ENCODE measurements at regions not wholly inside any gene's neighbourhood (a gene's known extent, or its start where the extent isn't known, plus 50 kb on each side); places are given as distances from the start of the nearest gene placed in this dataset.

DNA sequence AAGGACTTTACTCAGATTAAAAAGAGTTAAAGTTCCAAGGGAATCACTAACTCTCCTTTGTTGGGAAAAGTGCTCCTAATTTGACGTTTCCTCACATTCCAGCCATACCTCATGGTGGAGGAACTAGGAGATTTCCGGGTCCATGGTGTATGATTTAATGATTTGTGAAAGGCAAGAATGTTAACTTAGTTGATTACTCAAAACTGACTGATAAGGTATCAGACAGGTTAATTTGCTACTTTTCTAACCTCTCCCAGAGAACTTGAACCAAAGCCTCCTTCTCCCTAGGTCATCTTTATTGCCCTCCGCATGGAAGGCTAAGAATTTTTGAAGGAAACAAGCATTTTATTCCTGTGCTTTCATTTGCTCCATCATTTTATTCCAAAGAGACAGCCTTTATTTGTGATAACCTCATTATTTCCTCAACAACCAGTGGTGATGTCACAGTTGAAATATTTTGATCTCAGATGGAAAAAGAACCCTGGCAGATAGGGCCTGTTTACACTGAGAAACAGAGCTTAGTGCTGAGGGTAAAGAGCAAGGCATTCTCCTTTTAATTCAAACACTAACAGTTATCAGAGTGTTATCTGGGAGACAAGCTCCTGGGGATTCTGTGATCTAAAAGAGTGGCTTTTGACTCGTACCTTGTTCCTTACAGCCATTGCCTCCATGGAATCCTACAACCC is 57.4 kb upstream of the BMP2 start:
- Histone ChIP-seq H3K36me3 (ENCODE audit: control insufficient read depth, insufficient read depth, low read length) (no peaks in the 10 kb centered on the region), H3K4me3 (ENCODE audit: low read length) (no peak overlapping the region), H3K4me1 (ENCODE audit: control insufficient read depth, insufficient read depth, low read length) (peaks cover 8% of the 10 kb centered on the region), H3K9me3 (ENCODE audit: control insufficient read depth, insufficient read depth, low read length) (no peaks in the 10 kb centered on the region), H3K27me3 (ENCODE audit: control insufficient read depth, insufficient read depth, low read length) (no peaks in the 10 kb centered on the region), H3K27ac (ENCODE audit: low read length) (no peak overlapping the region)
- intact Hi-C loops (cut with micrococcal nuclease), result no loop called here
- no peak overlapping the region for H3K4me3 Mint-ChIP-seq
- ATAC-seq (no peak), DNase-seq (no peak)
- TF ChIP-seq, protein P1, sequence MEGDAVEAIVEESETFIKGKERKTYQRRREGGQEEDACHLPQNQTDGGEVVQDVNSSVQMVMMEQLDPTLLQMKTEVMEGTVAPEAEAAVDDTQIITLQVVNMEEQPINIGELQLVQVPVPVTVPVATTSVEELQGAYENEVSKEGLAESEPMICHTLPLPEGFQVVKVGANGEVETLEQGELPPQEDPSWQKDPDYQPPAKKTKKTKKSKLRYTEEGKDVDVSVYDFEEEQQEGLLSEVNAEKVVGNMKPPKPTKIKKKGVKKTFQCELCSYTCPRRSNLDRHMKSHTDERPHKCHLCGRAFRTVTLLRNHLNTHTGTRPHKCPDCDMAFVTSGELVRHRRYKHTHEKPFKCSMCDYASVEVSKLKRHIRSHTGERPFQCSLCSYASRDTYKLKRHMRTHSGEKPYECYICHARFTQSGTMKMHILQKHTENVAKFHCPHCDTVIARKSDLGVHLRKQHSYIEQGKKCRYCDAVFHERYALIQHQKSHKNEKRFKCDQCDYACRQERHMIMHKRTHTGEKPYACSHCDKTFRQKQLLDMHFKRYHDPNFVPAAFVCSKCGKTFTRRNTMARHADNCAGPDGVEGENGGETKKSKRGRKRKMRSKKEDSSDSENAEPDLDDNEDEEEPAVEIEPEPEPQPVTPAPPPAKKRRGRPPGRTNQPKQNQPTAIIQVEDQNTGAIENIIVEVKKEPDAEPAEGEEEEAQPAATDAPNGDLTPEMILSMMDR (IDR thresholded peaks at IDR 0.05), result no peak
- 83% methylated on average over 2 of the region's 4 CpGs for whole genome bisulfite sequencing (ENCODE audit: insufficient coverage)
- no peaks in the 10 kb centered on the region for H3K36me3 Mint-ChIP-seq
- H3K4me1 Mint-ChIP-seq, result peaks cover 13 to 14% of the 10 kb centered on the region in 2 donors
- H3K9me3 Mint-ChIP-seq, result no peaks in the 10 kb centered on the region
- peaks cover 0 to 3% of the 10 kb centered on the region in 2 donors for H3K27me3 Mint-ChIP-seq (ENCODE audit: low read depth in 2 of 2)
- no peak overlapping the region for H3K27ac Mint-ChIP-seq

DNA sequence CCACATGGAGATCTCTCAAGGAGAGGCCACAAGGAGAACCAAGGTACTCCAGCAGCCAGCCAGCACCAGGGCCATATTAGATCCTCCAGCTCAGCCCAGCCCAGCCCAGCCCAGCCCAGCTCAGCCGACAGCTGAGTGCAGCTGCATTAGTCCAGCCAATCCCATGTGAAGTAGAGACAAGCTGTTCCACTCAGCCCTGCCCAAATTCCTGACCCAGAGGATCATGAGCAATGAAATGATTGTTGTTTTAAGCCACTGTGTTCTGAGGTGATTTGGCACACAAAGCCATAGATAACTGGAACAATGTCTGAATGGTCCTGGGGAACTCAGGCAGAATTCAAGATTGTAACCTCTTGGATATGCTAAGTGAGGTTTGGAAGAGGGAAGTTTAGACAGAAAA is 59.5 kb upstream of the BMP2 start:
- no peaks in the 10 kb centered on the region for H3K9me3 ChIP-seq (ENCODE audit: control insufficient read depth, insufficient read depth, low read length)
- H3K27me3 Mint-ChIP-seq (ENCODE audit: low read depth in 2 of 2), result peaks cover 0 to 3% of the 10 kb centered on the region in 2 donors
- no peaks in the 10 kb centered on the region for H3K9me3 Mint-ChIP-seq
- DNase-seq (no peak), ATAC-seq (no peak)
- H3K4me3 ChIP-seq (ENCODE audit: low read length), result no peak overlapping the region
- WGBS (ENCODE audit: insufficient coverage), result 92% methylated on average over 1 of the region's 1 CpG
- no peak overlapping the region for H3K27ac ChIP-seq (ENCODE audit: low read length)
- intact Hi-C loops (cut with micrococcal nuclease), result no loop called here
- peaks cover 8% of the 10 kb centered on the region for H3K4me1 ChIP-seq (ENCODE audit: control insufficient read depth, insufficient read depth, low read length)
- no peak overlapping the region for H3K4me3 Mint-ChIP-seq
- H3K36me3 Mint-ChIP-seq, result no peaks in the 10 kb centered on the region
- no peaks in the 10 kb centered on the region for H3K36me3 ChIP-seq (ENCODE audit: control insufficient read depth, insufficient read depth, low read length)
- peaks cover 16% of the 10 kb centered on the region in 2 donors for H3K4me1 Mint-ChIP-seq
- H3K27me3 ChIP-seq (ENCODE audit: control insufficient read depth, insufficient read depth, low read length), result no peaks in the 10 kb centered on the region
- TF ChIP-seq, protein P1 (IDR thresholded peaks at IDR 0.05), result no peak
- no peak overlapping the region for H3K27ac Mint-ChIP-seq

DNA sequence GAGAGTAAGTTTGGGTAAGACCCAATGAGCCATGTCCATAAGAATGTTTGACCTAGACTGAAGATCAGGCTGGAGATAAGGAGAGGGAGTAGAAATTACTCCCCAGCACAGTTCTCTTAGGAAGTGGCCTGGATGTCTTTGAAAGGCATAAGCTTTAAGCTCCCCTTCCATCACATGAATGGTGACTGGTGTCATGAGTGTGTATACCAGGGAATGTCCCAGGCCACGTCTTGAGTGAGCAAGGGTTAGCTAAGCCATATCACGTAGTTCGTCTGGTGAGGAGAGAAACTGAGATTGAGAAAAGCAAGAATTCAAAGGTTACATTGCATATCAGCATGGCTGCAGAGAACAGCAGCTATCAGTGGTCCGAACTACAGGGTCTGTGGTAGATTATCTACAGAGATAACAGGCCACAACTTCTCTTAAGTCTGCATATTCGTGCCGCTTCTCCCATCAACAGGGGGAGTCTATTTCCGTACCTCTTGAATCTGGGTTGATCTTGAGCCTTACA is 60.1 kb upstream of the BMP2 start:
- intact Hi-C loops (cut with micrococcal nuclease), result no loop called here
- Histone ChIP-seq H3K4me3 (ENCODE audit: low read length) (no peak overlapping the region), H3K27ac (ENCODE audit: low read length) (no peak overlapping the region), H3K36me3 (ENCODE audit: control insufficient read depth, insufficient read depth, low read length) (no peaks in the 10 kb centered on the region), H3K27me3 (ENCODE audit: control insufficient read depth, insufficient read depth, low read length) (no peaks in the 10 kb centered on the region), H3K9me3 (ENCODE audit: control insufficient read depth, insufficient read depth, low read length) (no peaks in the 10 kb centered on the region), H3K4me1 (ENCODE audit: control insufficient read depth, insufficient read depth, low read length) (peaks cover 8% of the 10 kb centered on the region)
- TF ChIP-seq, protein P1 (IDR thresholded peaks at IDR 0.05), result no peak
- WGBS (ENCODE audit: insufficient coverage), result 26% methylated on average over 7 of the region's 7 CpGs
- no peak overlapping the region for H3K27ac Mint-ChIP-seq
- H3K9me3 Mint-ChIP-seq, result no peaks in the 10 kb centered on the region
- no peaks in the 10 kb centered on the region for H3K36me3 Mint-ChIP-seq
- DNase-seq (no peak), ATAC-seq (no peak)
- H3K4me1 Mint-ChIP-seq, result peaks cover 16% of the 10 kb centered on the region in 2 donors
- no peak overlapping the region for H3K4me3 Mint-ChIP-seq
- H3K27me3 Mint-ChIP-seq (ENCODE audit: low read depth in 2 of 2), result peaks cover 0 to 3% of the 10 kb centered on the region in 2 donors

Measured in natural killer cell (primary cell).